ENCODE measurements at regions not wholly inside any gene's neighbourhood (a gene's known extent, or its start where the extent isn't known, plus 50 kb on each side); places are given as distances from the start of the nearest gene placed in this dataset.

DNA sequence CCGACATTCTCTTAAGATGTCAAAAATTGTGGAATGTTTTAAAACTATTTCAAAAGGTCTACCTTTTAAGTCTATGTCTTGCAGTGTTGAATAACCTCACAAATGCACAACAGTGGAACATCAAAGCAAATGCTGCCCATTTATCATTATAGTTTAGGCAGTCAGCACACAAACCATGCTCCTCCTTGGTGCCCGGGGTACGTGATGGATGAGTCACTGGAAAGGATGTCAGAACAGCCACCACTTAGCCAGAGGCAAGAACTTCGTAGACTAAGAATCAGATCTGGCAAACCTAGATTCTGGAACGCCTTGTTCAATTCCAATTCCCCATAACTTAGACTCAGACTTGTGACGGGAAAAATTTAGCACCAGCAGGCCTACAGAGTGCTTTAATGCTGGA is 343.6 kb downstream of the FGF9 start:
- ChIA-PET POLR2A (no interaction called here), CTCF (no interaction called here)
- Histone ChIP-seq H3K9me3 (ENCODE audit: control insufficient read depth, insufficient read depth, low read depth, low read length) (no peaks in the 10 kb centered on the region), H3K27me3 (ENCODE audit: control insufficient read depth, insufficient read depth, low read length) (no peaks in the 10 kb centered on the region), H3K36me3 (ENCODE audit: control insufficient read depth, insufficient read depth, low read length) (no peaks in the 10 kb centered on the region), H3K4me3 (ENCODE audit: low read depth in 2 of 2, low read length in 2 of 2) (no peak overlapping the region), H3K27ac (ENCODE audit: low read length) (no peak overlapping the region), H3K4me1 (ENCODE audit: control insufficient read depth, insufficient read depth, low read length) (no peaks in the 10 kb centered on the region)
- BruUV-seq (replicated peaks): no TSS peak
- ATAC-seq: no peak
- no peak for DNase-seq (ENCODE audit: low read depth, low spot score)
- intact Hi-C loops (cut with micrococcal nuclease; ENCODE audit: unreplicated experiment): no loop called here
- in situ Hi-C loops (cut with HindIII; ENCODE audit: low pct_unique_long_range_greater_than_20kb, low sequenced_read_pairs): no loop called here
- TF ChIP-seq POLR2AphosphoS5 (IDR thresholded peaks at IDR 0.05; ENCODE audit: low read depth, low read length) (no peak), TCF7L2 (IDR thresholded peaks at IDR 0.05; ENCODE audit: low read depth, low read length) (no peak), SIN3A (IDR thresholded peaks at IDR 0.05; ENCODE audit: borderline replicate concordance, insufficient read depth, low read depth, low read length) (no peak)
- TF ChIP-seq, protein P1, sequence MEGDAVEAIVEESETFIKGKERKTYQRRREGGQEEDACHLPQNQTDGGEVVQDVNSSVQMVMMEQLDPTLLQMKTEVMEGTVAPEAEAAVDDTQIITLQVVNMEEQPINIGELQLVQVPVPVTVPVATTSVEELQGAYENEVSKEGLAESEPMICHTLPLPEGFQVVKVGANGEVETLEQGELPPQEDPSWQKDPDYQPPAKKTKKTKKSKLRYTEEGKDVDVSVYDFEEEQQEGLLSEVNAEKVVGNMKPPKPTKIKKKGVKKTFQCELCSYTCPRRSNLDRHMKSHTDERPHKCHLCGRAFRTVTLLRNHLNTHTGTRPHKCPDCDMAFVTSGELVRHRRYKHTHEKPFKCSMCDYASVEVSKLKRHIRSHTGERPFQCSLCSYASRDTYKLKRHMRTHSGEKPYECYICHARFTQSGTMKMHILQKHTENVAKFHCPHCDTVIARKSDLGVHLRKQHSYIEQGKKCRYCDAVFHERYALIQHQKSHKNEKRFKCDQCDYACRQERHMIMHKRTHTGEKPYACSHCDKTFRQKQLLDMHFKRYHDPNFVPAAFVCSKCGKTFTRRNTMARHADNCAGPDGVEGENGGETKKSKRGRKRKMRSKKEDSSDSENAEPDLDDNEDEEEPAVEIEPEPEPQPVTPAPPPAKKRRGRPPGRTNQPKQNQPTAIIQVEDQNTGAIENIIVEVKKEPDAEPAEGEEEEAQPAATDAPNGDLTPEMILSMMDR (IDR thresholded peaks at IDR 0.05): no peak
- TF ChIP-seq, protein P2, sequence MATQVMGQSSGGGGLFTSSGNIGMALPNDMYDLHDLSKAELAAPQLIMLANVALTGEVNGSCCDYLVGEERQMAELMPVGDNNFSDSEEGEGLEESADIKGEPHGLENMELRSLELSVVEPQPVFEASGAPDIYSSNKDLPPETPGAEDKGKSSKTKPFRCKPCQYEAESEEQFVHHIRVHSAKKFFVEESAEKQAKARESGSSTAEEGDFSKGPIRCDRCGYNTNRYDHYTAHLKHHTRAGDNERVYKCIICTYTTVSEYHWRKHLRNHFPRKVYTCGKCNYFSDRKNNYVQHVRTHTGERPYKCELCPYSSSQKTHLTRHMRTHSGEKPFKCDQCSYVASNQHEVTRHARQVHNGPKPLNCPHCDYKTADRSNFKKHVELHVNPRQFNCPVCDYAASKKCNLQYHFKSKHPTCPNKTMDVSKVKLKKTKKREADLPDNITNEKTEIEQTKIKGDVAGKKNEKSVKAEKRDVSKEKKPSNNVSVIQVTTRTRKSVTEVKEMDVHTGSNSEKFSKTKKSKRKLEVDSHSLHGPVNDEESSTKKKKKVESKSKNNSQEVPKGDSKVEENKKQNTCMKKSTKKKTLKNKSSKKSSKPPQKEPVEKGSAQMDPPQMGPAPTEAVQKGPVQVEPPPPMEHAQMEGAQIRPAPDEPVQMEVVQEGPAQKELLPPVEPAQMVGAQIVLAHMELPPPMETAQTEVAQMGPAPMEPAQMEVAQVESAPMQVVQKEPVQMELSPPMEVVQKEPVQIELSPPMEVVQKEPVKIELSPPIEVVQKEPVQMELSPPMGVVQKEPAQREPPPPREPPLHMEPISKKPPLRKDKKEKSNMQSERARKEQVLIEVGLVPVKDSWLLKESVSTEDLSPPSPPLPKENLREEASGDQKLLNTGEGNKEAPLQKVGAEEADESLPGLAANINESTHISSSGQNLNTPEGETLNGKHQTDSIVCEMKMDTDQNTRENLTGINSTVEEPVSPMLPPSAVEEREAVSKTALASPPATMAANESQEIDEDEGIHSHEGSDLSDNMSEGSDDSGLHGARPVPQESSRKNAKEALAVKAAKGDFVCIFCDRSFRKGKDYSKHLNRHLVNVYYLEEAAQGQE (IDR thresholded peaks at IDR 0.05; ENCODE audit: insufficient read depth in 1 of 2, low read depth in 2 of 2, low read length in 1 of 2): no peak

DNA sequence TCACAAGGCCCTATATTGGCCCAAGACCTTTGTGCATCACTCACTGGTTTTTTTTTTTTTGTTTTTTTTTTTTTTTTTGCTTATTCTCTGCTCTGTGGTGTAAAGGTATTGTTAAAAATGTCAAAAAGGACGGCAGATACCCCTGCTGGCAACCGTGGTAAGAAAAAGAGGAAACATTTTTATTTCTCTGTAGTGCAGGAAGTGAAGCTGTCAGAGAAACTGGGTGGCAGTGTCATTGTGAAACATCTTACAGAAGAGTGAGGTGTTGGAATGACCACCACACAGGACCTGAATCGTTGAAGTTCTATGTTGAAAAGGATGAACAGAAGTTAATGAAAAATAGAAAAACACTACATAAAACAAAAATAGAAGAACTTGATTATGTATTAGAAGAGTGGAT is 346.4 kb downstream of the FGF9 start:
- in situ Hi-C loops (cut with HindIII; ENCODE audit: low pct_unique_long_range_greater_than_20kb, low sequenced_read_pairs): no loop called here
- POLR2A ChIA-PET: interaction anchor here (0.7 kb wide), 1 partner anchor 33 kb away, joined by 16 read pairs; no protein-coding TSS in a partner anchor
- ATAC-seq (no peak), DNase-seq (ENCODE audit: low read depth, low spot score) (no peak)
- Histone ChIP-seq H3K27me3 (ENCODE audit: control insufficient read depth, insufficient read depth, low read length) (no peaks in the 10 kb centered on the region), H3K4me3 (ENCODE audit: low read depth in 2 of 2, low read length in 2 of 2) (no peak overlapping the region), H3K4me1 (ENCODE audit: control insufficient read depth, insufficient read depth, low read length) (no peaks in the 10 kb centered on the region), H3K9me3 (ENCODE audit: control insufficient read depth, insufficient read depth, low read depth, low read length) (no peaks in the 10 kb centered on the region), H3K27ac (ENCODE audit: low read length) (no peak overlapping the region), H3K36me3 (ENCODE audit: control insufficient read depth, insufficient read depth, low read length) (no peaks in the 10 kb centered on the region)
- TF ChIP-seq SIN3A (IDR thresholded peaks at IDR 0.05; ENCODE audit: borderline replicate concordance, insufficient read depth, low read depth, low read length) (no peak), TCF7L2 (IDR thresholded peaks at IDR 0.05; ENCODE audit: low read depth, low read length) (no peak), POLR2AphosphoS5 (IDR thresholded peaks at IDR 0.05; ENCODE audit: low read depth, low read length) (no peak)
- TF ChIP-seq, protein P2 (IDR thresholded peaks at IDR 0.05; ENCODE audit: insufficient read depth in 1 of 2, low read depth in 2 of 2, low read length in 1 of 2): no peak
- TF ChIP-seq, protein P1 (IDR thresholded peaks at IDR 0.05): no peak
- BruUV-seq (replicated peaks): no TSS peak
- CTCF ChIA-PET: no interaction called here
- intact Hi-C loops (cut with micrococcal nuclease; ENCODE audit: unreplicated experiment): no loop called here
